ENCODE measurements at regions not wholly inside any gene's neighbourhood (a gene's known extent, or its start where the extent isn't known, plus 50 kb on each side); places are given as distances from the start of the nearest gene placed in this dataset.

DNA sequence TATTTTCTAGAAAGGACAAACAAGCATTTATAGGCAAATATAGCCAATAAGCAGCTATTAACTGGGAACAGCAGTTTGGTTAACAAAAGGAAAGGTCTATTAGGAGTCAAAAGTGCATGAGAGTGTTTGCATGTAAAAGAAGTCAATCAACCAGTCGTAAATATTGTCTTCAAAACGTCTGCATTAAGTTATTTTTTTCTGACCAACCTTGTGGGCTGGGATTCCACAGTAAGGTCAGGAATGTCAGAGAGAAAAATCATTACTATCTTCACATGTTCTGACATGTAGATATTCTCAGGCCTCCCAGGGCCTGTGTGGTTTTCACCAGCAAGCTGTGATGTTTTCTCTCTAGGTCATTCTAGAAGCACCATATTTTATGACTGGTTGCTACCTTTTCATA lies 922.5 kb downstream of the SUCLG1 start:
- TF ChIP-seq, protein P1, sequence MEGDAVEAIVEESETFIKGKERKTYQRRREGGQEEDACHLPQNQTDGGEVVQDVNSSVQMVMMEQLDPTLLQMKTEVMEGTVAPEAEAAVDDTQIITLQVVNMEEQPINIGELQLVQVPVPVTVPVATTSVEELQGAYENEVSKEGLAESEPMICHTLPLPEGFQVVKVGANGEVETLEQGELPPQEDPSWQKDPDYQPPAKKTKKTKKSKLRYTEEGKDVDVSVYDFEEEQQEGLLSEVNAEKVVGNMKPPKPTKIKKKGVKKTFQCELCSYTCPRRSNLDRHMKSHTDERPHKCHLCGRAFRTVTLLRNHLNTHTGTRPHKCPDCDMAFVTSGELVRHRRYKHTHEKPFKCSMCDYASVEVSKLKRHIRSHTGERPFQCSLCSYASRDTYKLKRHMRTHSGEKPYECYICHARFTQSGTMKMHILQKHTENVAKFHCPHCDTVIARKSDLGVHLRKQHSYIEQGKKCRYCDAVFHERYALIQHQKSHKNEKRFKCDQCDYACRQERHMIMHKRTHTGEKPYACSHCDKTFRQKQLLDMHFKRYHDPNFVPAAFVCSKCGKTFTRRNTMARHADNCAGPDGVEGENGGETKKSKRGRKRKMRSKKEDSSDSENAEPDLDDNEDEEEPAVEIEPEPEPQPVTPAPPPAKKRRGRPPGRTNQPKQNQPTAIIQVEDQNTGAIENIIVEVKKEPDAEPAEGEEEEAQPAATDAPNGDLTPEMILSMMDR (conservative IDR thresholded peaks at IDR 0.05 in 1 of 2, IDR thresholded peaks at IDR 0.05 in 1 of 2; ENCODE audit: low read depth in 1 of 2, low read length in 2 of 2) = no peak
- no peak for TF ChIP-seq EZH2 (IDR thresholded peaks at IDR 0.05; ENCODE audit: low read length, missing control alignments)

Measured in fibroblast of lung (primary cell).